OCI-LY3 (cell line): ENCODE measurements at regions not wholly inside any gene's neighbourhood (a gene's known extent, or its start where the extent isn't known, plus 50 kb on each side); places are given as distances from the start of the nearest gene placed in this dataset.

ENCODE experiments used
- CTCF ChIP-seq: fragments of 200-600, 300-600 bp; sonication (generic); IDR thresholded peaks from 2 replicates; pipeline ENCODE4 v1.5.1; 2014; ENCODE audit warnings: antibody characterized with exemption, low read length, low read depth
- EZH2phosphoT487 ChIP-seq: fragments of 200-600 bp; shearing (Covaris generic); IDR thresholded peaks from 2 replicates; pipeline ENCODE4 v1.6.1; 2018; ENCODE audit warnings: antibody characterized with exemption, mixed run types, low read depth

GRCh38 chr12:104834607-104835006 lies 123.5 kb downstream of the SLC41A2 start:
- TF ChIP-seq EZH2phosphoT487 (no peak), CTCF (no peak)
